ENCODE measurements at regions not wholly inside any gene's neighbourhood (a gene's known extent, or its start where the extent isn't known, plus 50 kb on each side); places are given as distances from the start of the nearest gene placed in this dataset.

DNA sequence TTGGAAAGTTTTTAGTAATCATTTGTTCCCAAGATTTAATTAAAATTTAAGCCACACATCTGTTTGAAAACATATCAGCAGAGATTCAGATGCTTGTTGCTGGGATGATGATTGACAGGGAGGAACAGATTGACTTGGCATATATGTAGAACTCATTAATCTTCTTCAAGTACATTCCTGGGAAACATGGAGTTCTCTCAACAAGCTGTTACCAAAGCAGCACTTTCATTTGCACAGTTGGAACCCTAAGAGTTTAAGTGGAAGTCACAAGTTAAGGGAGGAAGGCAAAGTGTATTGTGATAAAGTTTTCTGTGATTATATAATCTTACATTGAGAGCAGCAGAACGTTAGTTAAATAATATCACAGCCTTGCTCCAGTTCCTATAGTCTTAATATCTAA, 485.4 kb upstream of the CELF2 start:
- no peak for DNase-seq (ENCODE audit: low spot score)
- in situ Hi-C loops (cut with MboI; ENCODE audit: low pct_unique_long_range_greater_than_20kb, low sequenced_read_pairs, unreplicated experiment) = no loop called here
- TF ChIP-seq, protein P1, sequence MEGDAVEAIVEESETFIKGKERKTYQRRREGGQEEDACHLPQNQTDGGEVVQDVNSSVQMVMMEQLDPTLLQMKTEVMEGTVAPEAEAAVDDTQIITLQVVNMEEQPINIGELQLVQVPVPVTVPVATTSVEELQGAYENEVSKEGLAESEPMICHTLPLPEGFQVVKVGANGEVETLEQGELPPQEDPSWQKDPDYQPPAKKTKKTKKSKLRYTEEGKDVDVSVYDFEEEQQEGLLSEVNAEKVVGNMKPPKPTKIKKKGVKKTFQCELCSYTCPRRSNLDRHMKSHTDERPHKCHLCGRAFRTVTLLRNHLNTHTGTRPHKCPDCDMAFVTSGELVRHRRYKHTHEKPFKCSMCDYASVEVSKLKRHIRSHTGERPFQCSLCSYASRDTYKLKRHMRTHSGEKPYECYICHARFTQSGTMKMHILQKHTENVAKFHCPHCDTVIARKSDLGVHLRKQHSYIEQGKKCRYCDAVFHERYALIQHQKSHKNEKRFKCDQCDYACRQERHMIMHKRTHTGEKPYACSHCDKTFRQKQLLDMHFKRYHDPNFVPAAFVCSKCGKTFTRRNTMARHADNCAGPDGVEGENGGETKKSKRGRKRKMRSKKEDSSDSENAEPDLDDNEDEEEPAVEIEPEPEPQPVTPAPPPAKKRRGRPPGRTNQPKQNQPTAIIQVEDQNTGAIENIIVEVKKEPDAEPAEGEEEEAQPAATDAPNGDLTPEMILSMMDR (IDR thresholded peaks at IDR 0.05; ENCODE audit: extremely low read depth, insufficient read depth, missing control alignments) = no peak

DNA sequence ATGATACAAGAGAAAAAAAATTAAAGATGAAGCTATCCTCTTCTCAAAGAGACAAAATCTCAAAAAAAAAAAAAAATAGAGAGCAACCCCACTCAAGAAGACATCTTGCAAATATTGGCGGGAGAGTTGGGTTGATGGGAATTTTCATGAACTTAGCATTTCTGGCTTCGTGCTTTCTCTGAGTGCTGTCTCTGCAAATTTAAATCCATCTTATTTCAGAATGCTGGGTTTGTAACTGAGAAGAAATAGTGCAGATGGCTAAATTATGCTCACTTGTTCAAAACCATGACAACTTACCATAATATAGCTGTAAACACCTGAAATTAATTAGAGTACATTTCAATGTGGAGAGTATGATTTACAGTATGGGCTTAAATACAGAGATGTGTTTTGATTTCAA, 484.8 kb upstream of the CELF2 start:
- in situ Hi-C loops (cut with MboI; ENCODE audit: low pct_unique_long_range_greater_than_20kb, low sequenced_read_pairs, unreplicated experiment) = no loop called here
- no peak for DNase-seq (ENCODE audit: low spot score)
- TF ChIP-seq, protein P1 (IDR thresholded peaks at IDR 0.05; ENCODE audit: extremely low read depth, insufficient read depth, missing control alignments) = no peak

DNA sequence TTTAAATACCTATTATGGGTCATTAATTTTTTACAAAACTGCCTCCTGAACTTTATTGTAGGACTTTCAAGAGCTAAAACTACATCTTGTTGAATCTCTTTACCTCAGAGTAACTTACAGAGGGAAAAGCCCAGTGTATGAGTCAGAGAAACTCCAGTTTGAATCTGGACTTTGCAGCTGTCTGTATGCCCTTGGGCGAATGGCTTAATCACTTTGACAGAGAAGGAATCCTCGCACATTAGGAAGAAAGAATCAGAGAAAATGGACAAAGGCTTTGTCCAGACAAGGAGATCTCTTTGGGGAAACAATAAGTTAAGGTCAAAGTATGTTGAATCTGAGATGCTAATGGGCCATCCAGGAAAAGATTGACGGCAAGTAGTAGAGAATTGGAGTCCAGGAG, 484.2 kb upstream of the CELF2 start:
- TF ChIP-seq, protein P1 (IDR thresholded peaks at IDR 0.05; ENCODE audit: extremely low read depth, insufficient read depth, missing control alignments) = no peak
- no peak for DNase-seq (ENCODE audit: low spot score)
- in situ Hi-C loops (cut with MboI; ENCODE audit: low pct_unique_long_range_greater_than_20kb, low sequenced_read_pairs, unreplicated experiment) = no loop called here

DNA sequence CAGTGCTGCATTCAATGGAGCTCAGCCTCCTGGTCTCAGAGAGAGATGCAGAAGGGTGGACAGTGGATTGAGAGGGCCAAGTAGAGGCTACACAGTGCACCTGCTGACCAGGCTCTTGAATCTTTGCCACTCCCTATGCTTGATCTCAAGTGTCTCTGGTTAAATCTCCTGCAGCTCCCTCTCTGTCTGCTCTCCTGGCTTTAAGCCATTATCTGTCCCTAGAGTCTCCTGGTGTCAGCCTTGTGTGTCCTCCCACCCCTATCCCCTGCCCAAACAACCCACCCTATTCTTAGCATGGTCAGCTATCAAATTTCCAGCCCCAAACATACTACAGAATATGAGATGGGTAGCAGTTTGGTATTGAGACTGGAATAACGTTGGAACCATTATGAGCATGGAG, 479.3 kb upstream of the CELF2 start:
- no peak for DNase-seq (ENCODE audit: low spot score)
- in situ Hi-C loops (cut with MboI; ENCODE audit: low pct_unique_long_range_greater_than_20kb, low sequenced_read_pairs, unreplicated experiment) = no loop called here
- TF ChIP-seq, protein P1 (IDR thresholded peaks at IDR 0.05; ENCODE audit: extremely low read depth, insufficient read depth, missing control alignments) = no peak

DNA sequence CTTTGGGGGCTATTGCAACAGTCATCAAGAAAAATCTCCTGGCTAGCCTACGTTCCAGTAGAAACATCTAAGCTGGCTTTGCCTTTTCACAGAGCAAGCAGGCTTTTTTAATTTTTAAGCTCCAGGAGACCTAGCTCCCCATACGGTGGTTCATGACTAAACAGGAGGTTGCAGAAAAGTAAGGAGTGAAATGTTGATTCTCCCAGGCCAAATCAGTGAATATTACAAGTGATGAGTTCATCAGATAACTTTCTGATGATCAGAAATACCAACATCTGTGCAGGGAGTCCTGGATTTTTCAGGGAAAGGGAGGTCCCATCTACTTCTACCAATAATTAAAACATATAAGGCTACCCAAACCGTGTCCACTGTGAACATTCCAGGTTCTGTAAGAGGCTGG, 477.3 kb upstream of the CELF2 start:
- DNase-seq (ENCODE audit: low spot score) = no peak
- in situ Hi-C loops (cut with MboI; ENCODE audit: low pct_unique_long_range_greater_than_20kb, low sequenced_read_pairs, unreplicated experiment) = no loop called here
- TF ChIP-seq, protein P1 (IDR thresholded peaks at IDR 0.05; ENCODE audit: extremely low read depth, insufficient read depth, missing control alignments) = no peak

DNA sequence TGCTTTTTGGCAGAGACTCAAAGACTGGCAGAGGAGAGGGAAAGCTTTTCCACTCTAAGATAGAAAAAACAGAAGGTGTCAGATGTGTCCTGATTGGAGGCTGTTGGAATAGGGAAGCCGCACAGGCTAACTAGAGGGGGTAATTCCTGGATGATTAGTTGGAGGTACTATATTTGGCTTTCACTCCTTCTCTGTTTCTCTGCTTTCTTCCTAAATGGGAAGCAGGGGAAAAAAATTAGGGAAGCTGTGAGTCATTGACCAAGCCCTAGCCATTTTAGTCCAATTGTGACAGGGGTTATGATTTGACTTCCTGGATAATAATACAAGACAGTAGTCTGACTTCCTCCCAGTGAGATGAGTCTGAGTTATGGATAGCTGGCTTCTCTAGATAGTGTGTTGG, 475.2 kb upstream of the CELF2 start:
- TF ChIP-seq, protein P1 (IDR thresholded peaks at IDR 0.05; ENCODE audit: extremely low read depth, insufficient read depth, missing control alignments) = no peak
- DNase-seq (ENCODE audit: low spot score) = no peak
- in situ Hi-C loops (cut with MboI; ENCODE audit: low pct_unique_long_range_greater_than_20kb, low sequenced_read_pairs, unreplicated experiment) = no loop called here

DNA sequence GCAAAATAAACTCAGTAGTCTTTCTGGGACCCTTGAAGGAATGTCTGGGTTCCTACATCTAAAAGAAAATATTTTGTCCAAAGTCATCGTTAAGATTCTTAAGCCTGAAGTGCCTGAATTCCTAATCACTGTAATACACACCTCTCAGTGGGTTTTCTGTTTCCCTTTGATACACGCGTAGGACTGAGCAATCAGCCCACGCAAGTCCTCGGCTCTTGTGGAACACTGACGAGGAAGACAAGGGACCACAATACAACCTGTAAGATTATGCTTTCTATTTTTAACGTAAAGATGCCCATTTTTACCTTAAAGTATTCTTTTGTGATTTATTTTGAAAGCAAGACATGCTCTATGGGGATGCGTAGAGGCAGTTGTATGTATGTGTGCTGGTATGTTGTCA, 472.8 kb upstream of the CELF2 start:
- TF ChIP-seq, protein P1 (IDR thresholded peaks at IDR 0.05; ENCODE audit: extremely low read depth, insufficient read depth, missing control alignments) = no peak
- no peak for DNase-seq (ENCODE audit: low spot score)
- in situ Hi-C loops (cut with MboI; ENCODE audit: low pct_unique_long_range_greater_than_20kb, low sequenced_read_pairs, unreplicated experiment) = no loop called here

Data from GM13977 (cell line).